Nucleus accumbens (tissue), 56 donors: ENCODE measurements at regions not wholly inside any gene's neighbourhood (a gene's known extent, or its start where the extent isn't known, plus 50 kb on each side); places are given as distances from the start of the nearest gene placed in this dataset.

Experiments used
- DNase-seq, 56 donors: peaks; one replicate each; lab custom pipeline; 2025; lab: John Stamatoyannopoulos, UW

DNA sequence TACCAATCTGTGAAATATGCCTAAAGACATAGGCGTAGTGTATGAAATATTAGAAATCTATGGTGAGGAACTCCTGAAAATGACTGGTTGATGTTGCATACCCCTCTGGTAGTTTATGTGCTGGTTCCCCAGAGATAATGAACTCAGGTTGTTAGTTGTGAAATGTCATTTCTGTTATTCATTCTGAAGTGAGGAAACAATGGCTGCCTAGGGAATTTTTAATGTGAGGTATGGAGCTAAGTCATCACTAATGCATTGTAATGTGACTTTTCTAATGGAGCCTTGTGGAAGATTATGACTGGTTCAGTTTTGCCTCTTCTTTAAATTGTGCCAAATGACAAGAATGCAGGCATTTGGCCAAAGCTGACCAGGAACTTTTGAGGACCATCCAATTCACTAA, 61.6 kb upstream of the RAB27B start:
- DNase-seq, result no peak

DNA sequence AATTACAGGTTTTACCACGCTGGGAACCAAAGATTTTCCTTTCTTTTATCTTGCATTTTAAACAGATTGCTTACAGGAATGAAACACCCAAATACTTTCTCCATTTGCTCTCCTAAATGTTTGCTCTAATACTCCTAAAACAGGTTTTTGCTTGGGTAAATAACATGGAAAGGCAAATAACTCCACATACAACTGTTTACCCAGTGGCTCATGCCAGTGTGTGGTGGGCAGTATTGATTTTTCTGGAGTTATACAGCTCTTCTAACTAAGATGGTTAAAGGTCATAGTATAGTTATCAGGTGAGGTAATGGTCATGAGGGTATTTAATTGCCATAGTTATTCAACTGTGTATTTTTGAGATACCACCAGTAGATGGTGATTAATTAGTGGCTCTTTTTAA, 61.2 kb upstream of the RAB27B start:
- no peak for DNase-seq

DNA sequence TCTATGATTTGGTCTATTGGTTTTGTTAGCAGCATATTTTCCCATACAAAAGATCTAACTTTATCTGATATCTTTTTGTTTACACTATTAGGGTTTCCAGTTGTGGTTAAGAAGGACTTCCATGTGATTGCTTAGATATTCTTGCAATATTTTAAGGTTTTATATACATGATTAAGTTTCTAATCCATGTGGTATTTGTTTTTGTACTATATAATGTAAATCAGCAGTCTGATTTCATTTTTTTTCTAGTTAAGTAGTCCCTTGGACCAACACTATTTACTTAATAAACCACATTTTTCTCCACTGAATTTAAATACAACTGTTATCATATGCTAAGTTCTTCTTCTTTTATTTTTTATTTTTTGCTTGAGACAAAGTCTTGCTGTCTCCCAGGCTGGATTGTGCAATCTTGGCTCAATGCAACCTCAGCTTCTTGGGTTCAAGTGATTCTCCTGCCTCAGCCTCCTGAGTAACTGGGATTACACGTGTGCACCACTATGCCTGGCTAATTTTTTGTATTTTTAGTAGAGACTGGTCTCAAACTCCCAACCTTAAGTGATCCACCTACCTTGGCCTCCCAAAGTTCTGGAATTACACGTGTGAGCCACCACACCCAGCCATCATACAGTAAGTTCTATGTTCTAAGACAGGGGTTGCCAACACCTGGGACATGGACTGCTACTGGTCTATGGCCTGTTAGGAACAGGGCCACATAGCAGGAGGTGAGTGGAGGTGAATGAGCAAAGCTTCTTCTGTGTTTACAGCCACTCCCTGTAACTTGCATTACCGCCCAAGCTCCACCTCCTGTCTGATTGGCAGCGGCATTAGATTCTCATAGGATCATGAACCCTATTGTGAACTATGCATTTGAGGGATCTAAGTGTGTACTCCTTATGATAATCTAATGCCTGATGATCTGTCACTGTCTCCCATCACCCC, 58.5 kb upstream of the RAB27B start:
- DNase-seq, result no peak

DNA sequence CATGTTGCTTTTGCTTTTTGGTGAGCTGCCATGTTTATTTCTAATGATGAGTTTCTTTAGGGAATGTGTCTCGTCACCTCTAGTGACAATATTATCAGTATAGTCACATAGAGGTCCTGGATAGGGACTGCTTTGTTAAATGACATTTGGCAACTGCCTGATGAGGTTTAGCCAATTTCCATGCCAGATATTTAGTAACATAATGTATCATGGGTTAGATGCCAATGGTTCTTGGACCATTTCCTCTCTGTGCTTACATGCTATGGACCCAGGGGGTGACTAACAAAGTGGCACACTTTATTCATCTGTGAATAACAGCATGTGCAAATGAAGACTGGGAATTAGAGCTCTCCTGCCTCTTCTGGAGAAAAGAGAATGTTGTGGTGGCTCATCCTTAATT, 56.2 kb upstream of the RAB27B start:
- DNase-seq, result no peak

DNA sequence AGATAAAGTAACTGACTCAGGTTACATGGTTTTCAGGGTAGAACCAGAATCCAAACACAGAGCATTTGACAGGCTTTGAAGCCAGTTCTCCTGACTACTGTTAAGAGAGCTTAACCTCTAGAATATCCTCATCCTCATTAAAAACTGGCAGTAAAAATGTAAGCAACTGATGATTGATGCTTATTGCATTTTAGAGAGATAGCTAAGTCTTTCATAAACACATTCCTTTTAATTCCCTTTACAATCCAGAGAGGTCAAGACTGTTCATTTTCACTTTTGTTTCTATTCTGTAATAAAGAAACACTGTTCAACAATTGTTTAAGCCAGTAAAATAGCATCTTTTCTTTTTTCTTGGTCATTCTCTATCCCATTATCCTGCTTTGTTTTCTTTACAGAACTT, 53.9 kb upstream of the RAB27B start:
- no peak for DNase-seq

DNA sequence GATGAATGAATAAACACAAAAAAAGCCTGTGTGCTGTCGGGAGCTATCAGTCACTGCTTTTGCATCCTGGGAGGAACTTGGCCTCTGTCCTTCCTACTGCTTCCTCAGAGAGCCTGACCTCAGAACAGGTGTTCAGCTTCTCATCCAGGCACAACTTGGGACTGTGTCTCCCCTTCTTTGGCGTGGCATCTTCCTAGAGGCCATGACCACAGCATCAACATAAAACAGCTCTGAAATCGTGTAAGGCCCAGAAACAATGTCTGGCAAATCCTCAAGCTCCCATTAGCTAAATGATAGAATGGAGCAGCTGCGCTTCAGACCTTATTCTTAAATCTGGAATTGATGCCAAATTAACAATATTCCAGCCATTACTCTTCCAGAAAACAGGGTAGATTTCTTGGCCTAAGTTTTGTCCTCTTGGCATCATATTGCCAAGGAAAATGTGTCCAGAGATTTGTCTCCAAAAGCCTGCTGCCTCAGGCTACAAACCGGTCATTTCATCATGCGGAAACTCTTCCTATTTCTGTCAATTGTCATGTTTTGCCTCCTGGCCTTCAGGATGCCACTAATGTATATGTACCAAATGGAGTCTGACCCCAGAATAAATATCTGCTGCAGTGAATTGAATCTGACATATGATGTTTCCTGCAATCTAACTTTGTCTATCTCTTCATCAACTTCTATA, 53.2 kb upstream of the RAB27B start:
- DNase-seq, result no peak

DNA sequence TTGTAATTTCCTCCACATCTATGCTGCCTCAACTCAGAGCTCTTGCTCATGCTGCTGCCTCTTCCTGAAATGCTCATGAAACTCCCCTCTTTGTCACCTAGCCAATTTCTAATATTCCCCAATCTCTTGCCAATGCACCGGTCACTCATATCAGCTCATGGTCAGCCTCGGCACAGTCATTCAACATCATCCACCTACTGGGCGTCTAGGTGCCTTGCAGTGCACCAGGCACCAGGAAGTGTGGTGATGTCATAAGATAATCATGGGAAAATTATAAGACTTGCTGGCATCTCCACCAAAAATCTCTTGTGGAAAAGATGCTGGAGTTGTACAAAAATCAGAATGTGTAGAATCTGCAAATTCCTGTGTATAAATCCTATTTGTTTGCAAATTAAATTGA, 52.6 kb upstream of the RAB27B start:
- DNase-seq, result no peak

DNA sequence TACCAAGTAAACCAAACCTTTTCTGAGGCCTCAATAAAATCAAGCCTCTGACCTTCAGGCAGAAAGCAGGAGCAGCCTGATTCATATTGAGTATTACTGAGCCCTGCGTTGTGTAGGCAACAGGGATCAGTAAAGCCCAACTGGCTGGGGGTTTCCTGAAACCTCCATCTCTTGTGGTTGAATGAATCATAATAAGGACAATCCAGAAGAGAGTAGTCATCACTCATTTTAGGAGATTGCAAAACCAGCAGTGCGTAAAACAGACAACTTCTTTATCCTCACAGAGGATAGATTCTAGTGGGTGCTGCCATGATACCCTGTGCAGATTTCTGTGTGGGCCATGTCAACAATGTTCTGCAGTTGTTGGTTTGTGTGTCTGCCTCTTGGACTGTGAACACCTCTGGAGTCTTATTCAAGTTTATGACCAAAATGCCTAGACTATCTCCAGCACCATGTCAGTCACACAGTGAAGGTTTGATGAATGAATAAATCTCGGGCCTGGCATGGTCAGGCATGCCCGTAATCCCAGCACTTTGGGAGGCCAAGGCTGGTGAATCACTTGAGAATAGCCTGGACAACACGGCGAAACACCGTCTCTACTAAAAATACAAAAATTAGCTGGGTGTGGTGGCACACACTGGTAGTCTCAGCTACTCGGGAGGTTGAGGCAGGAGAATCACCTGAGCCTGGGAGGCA, 51.8 kb upstream of the RAB27B start:
- DNase-seq, result no peak

DNA sequence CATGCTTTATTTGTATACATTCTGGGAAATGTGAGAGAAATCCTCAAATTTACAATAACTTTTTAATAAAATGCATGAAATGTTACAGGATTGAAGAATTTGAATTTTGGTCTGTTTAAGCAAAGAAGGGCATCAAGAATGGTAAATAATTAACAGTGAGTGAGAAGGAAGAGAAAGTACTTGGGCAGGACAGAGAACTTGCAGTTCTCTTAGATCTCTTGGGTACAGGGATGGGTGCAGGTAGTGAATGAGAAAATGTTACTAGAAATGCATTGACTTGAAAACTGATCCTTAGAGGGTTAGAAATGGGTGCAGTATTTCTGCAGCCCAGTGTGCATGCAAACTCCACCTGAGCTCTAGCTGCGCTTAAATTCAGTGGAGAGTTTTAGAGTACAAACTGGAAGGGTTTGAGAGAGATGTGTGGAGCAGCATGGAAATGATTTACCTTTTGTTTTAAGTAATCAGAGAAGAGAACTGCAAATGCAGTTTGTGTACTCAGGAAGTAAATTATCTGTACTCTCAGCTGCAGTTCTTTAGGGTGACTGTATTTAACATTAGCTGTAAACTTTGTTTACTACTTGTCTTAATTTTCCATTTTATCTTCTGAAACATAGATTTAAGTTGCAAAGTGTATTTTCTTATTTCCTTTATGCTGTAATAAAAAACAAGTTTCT, 51.0 kb upstream of the RAB27B start:
- no peak for DNase-seq

DNA sequence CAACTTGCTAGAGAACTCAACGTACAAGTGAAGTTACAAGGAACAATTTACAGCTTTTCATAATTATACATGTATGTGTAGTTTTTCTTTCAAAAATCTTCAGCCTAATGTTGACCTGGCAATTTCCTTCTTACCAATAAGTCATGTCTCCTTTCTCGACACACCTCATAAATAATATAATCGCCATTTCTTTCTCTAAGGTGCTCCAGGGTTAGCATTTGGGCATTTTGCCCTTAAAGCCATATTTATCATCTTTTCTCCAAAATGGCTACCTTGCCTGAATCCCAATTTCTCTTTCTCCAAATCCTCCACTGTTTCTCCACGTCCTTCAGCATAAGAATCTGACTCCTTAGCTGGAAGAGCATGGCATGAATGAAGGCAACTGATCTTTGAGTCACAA, 50.3 kb upstream of the RAB27B start:
- no peak for DNase-seq
